NCI-H460 (cell line): ENCODE measurements at regions not wholly inside any gene's neighbourhood (a gene's known extent, or its start where the extent isn't known, plus 50 kb on each side); places are given as distances from the start of the nearest gene placed in this dataset.
"Not testable (repeated sequence)": the region's sequence is repeated elsewhere in the genome, so short reads cannot be mapped to it uniquely, and the experiment has no call there.

Experiments
- DNase-seq: peaks from one replicate; pipeline ENCODE4 v3.0.0-alpha.2; 2016; ENCODE audit warnings: low read depth; ENCODE audit errors: extremely low read depth

DNA sequence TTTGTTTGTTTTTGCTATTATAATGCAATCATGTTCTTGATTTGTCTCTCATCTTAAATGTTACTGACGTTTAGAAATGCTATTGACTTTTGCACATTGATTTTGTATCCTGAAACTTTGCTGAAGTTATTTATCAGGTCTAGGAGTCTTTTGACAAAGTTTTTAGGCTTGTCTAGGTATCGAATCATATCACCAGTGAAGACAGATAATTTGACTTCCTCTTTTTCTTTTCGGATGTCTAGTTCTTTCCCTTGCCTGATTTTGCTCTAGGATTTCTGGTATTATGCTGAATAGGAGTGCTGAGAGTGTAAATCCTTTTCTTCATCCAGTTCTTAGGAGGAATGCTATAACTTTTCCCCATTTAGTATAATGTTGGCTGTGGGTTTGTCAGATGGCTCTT, 719.7 kb upstream of the BCHE start:
- no peak for DNase-seq

DNA sequence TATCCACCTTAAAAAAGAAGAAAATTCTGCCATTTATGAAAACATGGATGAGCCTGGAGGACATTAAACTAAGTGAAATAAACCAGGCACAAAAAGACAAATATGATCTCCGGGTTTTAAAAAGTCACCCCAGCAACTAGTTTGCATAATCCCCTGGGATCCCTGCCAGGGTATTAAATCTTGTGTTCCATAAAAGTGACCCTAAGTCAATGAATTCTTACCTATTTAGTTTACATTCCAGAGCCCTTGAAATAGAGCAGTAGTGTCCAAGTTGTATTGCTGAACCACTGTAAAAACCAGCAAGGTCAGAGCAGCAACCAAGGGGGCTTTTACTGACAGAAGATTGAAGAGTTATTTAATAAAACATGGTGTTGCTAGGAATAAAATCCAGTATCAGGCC, 716.8 kb upstream of the BCHE start:
- DNase-seq = no peak

DNA sequence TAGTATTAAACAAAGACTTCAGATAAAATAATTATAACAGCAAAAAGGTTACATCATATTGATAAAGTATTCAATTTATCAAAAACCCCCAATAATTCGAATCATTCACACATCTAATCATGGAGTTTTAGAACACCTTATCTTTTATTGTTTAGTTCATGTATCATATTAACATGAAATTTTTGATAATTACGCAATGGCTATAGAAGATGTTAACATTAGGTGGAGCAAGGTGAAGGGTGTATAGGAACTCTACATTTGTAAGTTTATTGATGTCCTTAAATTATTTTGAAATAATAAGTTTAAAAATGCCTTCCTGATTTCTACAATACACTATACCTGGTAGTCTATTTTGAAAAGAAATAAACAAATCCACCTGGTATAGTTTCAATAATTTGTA, 696.5 kb upstream of the BCHE start:
- no peak for DNase-seq

DNA sequence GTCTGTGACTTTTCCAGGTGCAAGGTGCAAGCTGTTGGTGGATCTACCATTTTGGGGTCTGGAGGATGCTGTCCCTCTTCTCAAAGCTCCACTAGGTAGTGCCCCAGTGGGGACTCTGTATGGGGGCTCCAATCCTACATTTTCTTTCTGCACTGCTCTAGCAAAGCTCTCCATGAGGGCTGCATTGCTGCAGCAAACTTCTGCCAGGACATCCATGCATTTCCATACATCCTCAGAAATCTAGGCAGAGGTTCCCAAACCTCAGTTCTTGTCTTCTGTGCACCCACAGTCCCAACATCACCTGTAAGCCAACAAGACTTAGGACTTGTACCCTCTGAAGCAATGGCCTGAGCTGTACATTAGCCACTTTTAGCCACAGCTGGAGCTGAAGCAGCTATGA, 694.5 kb upstream of the BCHE start:
- no peak for DNase-seq

DNA sequence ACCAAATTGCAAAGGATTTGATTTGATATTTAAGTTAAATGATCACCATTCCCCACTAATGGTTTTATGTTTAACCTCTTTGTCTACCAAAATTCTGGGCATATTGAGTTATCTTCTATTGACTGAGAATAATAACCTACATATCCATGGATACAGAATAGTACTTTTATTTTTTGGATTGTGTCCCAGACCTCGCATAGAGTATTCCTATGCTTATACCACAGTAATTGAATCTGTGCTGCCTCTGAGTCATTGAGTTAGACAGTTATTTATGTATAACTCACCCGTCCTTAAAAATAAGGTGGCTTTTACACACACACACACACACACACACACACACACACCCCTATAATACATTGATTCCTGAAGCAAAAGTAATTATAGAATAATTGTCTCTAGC, 690.1 kb upstream of the BCHE start:
- no peak for DNase-seq

DNA sequence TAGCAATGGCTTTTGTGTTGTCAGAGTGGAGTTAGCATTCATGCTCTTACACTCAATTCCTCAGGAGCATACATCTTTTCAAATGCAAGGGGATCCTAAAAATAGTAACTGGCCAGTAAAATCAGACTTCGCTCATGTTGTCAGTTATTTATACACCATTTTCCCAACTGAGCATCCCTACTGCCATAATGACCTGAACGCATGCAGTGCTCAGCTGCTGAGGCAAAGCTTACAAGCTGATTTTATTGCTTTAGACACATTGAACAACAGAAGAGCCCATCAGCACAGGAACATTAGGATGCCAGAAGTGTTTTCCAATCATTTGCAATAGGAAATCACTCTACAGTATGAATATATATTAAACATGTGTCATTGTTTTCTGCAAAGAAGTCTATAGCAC, 689.7 kb upstream of the BCHE start:
- DNase-seq = no peak

DNA sequence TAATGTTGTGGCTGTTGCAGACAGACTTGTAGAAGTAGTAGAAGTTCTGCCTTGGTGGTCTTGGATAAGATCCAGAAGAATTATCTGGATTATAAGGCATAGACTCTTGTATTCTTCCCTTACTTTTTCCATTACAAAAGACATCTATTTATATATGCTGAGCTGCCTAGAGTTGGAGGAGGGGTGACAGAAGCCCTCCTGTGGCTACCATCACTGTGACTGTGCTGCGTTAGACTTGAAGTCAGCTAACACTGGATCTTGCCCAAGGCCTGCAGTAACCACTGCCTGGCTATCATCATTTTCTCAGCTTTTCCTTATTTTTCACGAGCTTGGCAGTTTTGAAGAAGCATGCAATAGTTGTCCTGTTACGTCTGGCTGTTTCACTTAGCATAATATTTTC, 684.8 kb upstream of the BCHE start:
- DNase-seq = no peak

DNA sequence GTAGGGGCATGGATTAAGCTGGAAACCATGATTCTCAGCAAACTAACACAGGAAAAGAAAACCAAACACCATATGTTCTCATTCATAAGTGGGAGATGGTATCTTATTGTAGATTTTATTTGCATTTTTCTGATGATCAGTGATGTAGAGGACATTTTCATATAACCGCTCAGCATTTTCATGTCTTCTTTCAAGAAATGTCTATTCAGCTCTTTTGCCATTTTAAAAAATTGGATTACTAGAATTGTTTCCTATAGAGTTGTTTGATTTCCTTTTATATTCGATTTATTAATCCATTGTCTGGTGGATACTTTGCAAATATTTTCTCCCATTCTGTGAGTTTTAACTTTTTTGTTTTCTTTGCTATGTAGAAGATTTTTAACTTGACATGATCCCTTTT, 682.2 kb upstream of the BCHE start:
- no peak for DNase-seq

DNA sequence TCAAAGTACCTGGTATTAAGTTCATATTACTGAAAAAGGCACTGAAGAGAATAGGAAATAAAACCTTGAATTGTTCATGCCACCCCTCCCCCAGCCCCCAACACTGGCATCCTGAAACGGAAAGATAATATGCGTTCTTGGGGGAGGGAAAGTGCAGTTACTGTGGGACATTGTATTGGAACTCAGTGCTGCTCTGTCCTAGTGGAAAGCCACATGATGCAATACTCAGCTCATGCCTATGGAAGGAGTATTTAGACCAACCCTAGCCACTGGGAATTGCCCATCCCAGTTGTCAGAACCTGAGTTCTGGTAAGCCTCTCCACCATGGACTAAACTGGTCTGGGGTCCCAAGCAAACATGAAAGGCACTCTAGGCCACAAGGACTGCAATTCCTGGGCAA, 680.8 kb upstream of the BCHE start:
- no peak for DNase-seq

DNA sequence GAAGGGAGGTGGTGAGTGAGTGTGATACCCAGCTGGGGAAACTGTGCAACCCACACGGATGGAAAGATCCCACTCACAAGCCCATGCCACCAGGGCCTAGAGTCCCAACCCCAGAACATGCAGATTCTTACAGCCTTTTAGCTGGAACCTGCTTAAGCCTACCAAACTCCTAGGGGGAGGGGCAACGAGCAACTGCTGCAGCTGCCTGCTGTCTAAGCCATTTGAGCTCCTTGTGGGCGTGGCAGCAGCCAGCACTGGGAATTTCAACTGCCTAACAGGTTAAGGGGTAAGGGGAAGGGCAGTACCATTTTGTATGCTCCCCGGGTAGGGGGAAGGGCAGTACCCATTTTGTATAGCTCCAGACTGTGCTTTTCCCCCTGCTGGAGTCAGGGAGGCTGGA, 673.2 kb upstream of the BCHE start:
- no peak for DNase-seq

DNA sequence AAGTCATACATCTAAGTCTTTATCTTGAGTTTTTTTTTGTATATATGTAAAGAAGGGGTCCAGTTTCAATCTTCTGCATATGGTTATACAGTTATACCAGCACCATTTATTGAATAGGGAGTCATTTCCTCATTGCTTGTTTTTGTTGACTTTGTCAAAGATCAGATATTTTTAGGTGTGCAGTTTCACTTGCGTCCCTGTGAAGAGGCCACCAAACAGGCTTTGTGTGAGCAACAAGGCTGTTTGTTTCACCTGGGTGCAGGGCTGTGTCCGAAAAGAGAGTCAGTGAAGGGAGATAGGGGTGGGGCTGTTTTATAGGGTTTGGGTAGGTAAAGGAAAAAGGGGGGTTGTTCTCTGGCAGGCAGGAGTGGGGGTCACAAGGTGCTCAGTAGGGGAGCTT, 663.2 kb upstream of the BCHE start:
- not testable (repeated sequence) for DNase-seq

DNA sequence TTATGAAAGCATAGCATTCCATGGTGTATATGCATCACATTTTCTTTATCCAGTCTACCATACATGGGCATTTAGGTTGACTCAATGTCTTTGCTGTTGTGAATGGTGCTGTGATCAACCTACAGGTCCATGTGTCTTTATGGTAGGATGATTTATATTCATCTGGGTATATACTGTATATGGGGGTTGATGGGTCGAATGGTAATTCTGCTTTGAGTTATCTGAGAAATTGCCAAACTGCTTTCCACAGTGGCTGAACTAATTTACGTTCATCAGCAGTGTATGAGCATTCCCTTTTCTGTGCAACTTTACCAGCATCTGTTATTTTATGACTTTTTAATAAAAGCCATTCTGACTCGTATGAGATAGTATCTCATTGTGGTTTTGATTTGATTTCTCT, 662.4 kb upstream of the BCHE start:
- no peak for DNase-seq

DNA sequence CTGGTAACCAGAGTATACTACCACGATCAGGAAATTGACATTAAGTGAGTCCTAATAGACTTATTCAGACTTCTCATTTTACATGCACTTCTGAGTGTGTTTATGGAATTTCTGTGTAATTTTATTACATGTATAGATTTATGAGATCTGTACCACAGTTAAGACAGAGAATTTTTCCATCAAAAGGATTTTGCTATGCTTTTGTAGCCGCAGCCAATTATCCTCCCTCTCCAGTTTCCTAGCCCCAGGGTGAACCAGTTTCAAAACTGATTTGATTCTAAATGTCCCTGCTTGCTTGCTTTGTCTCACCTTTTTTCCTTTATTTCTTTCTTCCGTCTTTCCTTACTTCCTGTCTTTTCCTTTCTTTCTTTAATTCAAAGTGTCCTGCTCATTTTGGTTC, 661.2 kb upstream of the BCHE start:
- DNase-seq = no peak

DNA sequence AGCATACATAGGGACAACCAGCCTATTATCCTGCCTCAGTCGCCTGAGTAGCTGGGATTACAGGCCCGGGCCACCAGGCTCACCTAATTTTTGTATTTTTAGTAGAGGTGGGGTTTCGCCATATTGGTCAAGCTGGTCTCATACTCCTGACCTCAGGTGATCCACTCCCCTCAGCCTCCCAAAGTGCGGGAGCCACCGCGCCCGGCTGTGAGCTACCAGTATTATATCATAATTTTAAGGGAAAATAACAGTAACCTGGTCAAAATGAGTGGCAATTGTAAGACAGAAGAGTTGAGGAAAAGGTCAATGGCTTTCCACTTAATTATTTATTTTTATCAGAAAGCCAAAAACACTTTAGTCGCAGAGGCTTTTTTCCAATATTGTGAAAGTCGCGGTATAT, 652.6 kb upstream of the BCHE start:
- no peak for DNase-seq

DNA sequence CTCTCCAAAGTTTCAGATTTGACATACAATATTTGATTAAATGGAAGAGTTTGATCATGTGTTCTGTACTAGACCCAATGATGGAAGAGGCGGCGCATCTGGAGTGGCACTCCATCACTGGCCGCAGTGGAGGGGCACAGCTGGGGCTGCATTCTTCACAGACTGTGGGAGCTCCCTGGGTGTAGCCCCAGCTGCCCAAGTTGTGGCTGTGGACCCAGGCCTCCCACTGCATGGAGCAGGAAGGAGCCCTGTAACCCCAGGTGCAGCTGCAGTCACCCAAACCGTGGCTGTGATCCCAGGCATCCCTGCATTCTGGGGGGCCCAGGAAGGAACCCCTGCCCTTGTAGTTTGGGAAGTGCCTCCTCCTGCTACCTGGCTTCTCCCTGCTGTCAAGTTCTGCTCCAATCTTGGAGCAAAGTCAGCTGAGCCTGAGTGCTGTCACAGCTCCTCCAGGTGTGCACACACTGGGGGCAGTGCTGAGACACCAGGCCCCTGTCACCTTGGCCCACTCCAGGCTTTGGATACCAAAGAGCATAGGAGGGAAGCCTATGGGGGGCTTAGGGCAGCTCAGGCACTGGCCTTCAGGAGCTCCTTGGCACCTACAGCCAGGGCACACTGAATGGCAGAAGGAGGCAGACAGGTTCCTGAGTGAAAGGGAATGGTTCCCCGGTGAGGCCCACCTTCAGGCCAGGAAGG, 651.9 kb upstream of the BCHE start:
- DNase-seq = no peak

DNA sequence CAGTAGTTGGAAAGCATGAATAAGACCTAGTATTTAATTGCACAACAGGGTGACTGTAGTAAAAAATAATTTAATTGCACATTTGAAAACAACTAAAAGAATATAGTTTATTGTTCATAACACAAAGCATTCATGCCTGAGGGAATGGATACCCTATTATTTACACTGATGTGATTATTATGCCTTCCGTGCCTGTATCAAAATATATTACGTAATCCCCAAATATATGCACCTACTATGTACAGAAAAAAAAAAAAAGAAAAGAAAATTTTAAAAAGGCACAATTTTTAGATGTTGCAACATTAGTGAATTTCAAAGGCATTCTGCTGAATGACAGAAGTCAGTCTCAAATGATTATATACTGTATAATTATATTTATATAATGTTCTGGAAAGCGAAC, 647.2 kb upstream of the BCHE start:
- no peak for DNase-seq

DNA sequence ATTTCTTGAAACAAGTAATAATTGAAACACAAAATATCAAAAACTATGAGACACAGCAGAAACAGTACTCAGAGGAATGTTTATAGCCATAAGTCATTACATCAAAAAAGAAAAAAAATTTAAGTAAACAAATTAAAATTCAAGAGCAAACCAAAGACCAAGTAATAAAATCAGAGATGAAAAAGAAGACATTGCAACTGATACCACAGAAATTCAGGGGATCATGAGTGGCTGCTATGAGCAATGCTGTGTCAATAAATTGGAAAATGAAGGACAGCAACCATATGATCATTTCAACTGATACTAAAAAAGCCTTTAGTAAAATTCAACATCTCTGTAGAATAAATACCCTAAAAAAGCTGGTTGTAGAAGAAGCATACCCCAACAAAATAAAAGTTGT, 644.1 kb upstream of the BCHE start:
- no peak for DNase-seq

DNA sequence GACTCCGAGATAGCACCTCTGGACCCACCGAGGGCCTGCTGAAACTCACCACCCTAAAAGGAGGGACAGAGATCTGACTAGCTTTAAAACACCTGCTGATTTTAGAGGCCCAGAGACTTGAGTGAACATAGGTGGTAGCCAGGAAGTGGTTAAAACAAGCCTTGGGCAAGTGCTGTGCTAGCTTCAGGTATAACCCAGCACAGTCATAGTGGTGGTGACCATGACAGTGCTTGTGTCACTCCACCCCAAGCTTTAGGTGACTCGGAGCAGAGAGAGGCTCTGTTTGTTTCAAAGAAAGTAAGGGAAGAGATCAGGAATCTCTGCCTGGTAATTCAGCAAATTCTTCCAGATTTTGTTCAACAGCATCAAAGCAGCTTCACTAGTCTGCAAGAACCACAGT, 641.1 kb upstream of the BCHE start:
- DNase-seq = no peak

DNA sequence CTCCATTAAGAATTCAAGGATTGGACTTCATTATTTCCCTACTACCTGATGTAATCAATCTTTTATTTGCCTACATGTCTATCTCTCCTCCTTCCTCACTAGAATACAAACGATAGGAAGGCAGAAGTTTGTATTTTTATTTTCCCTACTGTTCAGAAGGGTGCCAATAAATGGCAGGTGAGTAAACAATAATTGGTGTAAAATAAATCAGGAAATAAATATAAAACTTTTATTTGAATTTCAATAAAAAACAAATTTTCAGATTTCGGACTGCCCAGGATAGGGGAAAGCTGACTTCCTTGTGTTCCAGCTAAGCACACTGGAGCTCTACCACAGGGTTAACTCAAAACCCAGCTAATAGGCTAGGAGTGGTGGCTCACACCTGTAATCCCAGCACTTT, 636.3 kb upstream of the BCHE start:
- DNase-seq = no peak

DNA sequence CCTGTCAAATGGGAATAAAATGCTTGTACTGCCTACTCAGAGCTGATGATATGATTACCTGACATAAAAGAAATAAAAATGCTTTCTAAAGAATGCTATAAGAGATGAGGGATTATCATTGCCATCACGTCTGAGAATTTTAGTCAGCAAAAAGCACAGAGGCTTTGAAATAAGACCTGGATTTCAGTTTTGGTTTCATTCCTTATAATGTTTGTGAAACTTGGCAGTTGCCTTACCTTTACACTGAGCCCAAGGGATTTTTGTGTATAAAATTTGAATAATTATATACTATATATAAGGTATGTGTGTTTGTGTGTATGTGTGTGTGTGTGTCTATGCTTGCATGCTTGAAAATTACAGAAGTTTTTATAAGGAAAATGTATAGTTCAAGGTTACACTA, 634.8 kb upstream of the BCHE start:
- no peak for DNase-seq

DNA sequence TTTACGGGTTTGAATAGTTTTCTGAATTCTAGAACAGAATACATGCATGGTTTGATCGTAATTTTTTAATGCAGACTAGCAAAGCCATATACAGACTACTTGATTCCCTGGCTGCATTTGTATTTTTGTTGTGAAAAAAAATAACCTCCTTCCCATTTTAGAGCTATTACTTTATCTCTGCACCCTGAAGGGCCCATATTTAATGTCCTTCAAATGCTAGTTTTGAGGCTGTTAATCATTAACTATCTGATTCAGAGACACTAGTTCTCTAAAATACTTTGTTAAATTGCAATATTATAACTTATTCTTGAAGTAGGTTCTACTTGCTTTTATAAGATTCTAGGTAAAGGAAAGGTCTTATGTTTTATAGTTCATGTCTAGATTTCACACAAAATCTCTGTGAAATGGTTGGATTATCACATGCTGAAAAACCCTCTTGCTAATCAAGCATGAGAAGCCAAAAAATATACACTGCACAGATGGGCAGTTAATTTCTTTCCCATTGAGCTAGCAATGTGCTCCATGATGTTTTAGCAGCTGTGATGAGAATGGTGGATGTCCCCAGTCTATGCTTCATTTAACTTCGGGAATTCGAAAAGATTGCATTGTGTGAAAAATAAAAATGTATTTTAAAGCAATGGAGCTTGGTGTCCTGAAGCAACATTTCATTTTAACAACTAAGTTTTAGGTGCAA, 634.0 kb upstream of the BCHE start:
- no peak for DNase-seq

DNA sequence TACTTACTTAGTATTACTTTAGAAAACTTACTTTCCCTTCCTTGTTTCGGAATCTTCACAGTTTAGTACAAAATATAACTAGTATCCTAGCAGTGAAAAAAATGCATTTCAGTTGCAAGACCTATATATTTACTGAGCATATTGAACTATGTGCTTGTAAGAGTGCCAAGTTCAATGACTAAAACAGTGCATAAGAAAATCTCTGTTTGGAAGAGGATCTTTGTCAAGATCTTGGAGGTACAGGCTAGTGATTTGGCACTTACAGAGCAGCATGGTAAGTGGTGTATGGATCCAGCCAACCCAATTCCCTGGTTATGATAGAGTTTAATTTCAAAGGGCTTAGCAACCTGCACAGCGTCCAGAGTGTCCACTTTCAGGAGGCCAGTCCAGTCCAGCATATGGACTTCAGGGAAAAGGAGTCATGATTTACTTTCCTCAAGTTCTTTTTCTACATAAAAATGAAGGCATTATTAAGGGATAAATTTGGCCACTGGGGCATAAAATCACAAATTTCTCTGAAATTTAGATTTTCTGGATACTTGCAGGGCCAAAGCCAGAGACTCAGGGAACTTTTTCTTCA, 625.8 kb upstream of the BCHE start:
- no peak for DNase-seq

DNA sequence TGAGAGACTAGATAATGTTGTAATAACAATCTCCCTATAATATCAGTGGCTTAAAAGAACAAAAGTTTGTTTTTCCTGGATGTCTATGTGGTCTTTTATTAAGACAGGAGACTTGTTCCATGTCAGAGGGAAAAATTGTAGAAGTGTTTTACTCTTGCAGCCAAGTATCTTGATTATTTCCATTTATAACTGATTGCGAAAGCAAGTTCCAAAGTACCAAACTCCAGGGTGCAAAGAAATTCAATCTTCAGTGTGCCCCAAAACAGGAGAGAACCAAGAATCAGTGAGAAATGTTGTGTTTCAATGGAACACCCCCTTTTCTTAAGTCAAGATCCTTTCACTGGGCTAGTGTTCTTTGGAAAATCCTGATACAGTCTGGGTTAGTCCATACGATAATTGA, 624.4 kb upstream of the BCHE start:
- DNase-seq = no peak
